Endothelial cell of umbilical vein (primary cell): ENCODE measurements at regions not wholly inside any gene's neighbourhood (a gene's known extent, or its start where the extent isn't known, plus 50 kb on each side); places are given as distances from the start of the nearest gene placed in this dataset.

Source experiments
- BruUV-seq: library from RNA; stranded (reverse); fragments of 400-500 nt; replicated peaks from 2 replicates; lab custom pipeline; 2021; lab: Mats Ljungman, UMichigan
- CTCF ChIA-PET: fragments of 300-600, 350-600 bp; sonication (Branson Sonifier 250); formaldehyde crosslinking; loops from one replicate; lab custom pipeline; 2021; ENCODE audit warnings: antibody characterized with exemption, inconsistent platforms; lab: Charles Lee
- POLR2A ChIA-PET: fragments of 300-600, 350-600 bp; sonication (Branson Sonifier 250); formaldehyde crosslinking; loops from one replicate; lab custom pipeline; 2021; ENCODE audit warnings: antibody characterized with exemption, inconsistent platforms; lab: Charles Lee
- DNase-seq: peaks from one replicate; pipeline ENCODE4 v3.0.0-alpha.2; 2011; ENCODE audit warnings: low read depth, low spot score
- FAIRE-seq: peaks from 2 replicates; lab custom pipeline; 2011; peaks lifted over from hg19 to GRCh38; lab: Jason Lieb, UNC
- H2AFZ ChIP-seq: 2 replicates; pipeline ENCODE4 v1.6.0; 2012; ENCODE audit warnings: low read depth, low read length, control low read depth, inconsistent platforms
- H3K27ac ChIP-seq: 2 replicates; pipeline ENCODE4 v1.5.1; 2011; ENCODE audit warnings: low read depth, mild to moderate bottlenecking, control low read depth, low read length, moderate library complexity; ENCODE audit not compliant: insufficient read depth
- H3K27me3 ChIP-seq, 2 experiments: 2 replicates each; pipeline versions ENCODE4 v1.6.0 to v1.6.1; 2011; ENCODE audit warnings: low read length in 2 of 2, mixed read lengths in 1 of 2; ENCODE audit not compliant: control insufficient read depth in 2 of 2, insufficient read depth in 2 of 2
- H3K36me3 ChIP-seq, 2 experiments: 2 replicates in 1 of 2; 3 replicates in 1 of 2; pipeline ENCODE4 v1.5.1; 2011; ENCODE audit warnings: low read length in 2 of 2, mild to moderate bottlenecking in 1 of 2, moderate library complexity in 1 of 2; ENCODE audit not compliant: control insufficient read depth in 2 of 2, insufficient read depth in 2 of 2; ENCODE audit errors: extremely low read depth in 1 of 2
- H3K4me1 ChIP-seq: 3 replicates; pipeline ENCODE4 v1.5.1; 2011; ENCODE audit warnings: mild to moderate bottlenecking, low read length; ENCODE audit not compliant: control insufficient read depth, insufficient read depth; ENCODE audit errors: extremely low read depth
- H3K4me2 ChIP-seq: 2 replicates; pipeline ENCODE4 v1.6.1; 2011; ENCODE audit warnings: low read length, control low read depth, mixed read lengths; ENCODE audit not compliant: insufficient read depth
- H3K4me3 ChIP-seq, 3 experiments: fragments of 200-600 bp in 1 of 3; sonication (generic), shearing (Covaris generic) in 1 of 3; replicated peaks in 1 of 3; 2 replicates each; pipeline ENCODE4 v1.5.1; 2011 to 2016; ENCODE audit warnings: control low read depth in 3 of 3, low read length in 3 of 3, mild to moderate bottlenecking in 2 of 3, inconsistent platforms in 1 of 3, low read depth in 1 of 3, moderate library complexity in 1 of 3; ENCODE audit not compliant: insufficient read depth in 1 of 3
- H3K79me2 ChIP-seq: 2 replicates; pipeline ENCODE4 v1.6.0; 2012; ENCODE audit warnings: low read length, inconsistent platforms; ENCODE audit not compliant: control insufficient read depth, insufficient read depth
- H3K9ac ChIP-seq: replicated peaks from 2 replicates; pipeline ENCODE3; 2011; ENCODE audit warnings: low read length, control low read depth; ENCODE audit not compliant: insufficient read depth; ENCODE audit errors: extremely low read depth
- H3K9me1 ChIP-seq: replicated peaks from 3 replicates; pipeline ENCODE4 v1.6.0; 2011; ENCODE audit warnings: mild to moderate bottlenecking, low read length; ENCODE audit not compliant: control insufficient read depth, insufficient read depth; ENCODE audit errors: extremely low read depth
- H3K9me3 ChIP-seq: replicated peaks from 2 replicates; pipeline ENCODE4 v1.5.1; 2012; ENCODE audit warnings: low read length, inconsistent platforms; ENCODE audit not compliant: control insufficient read depth, insufficient read depth
- H4K20me1 ChIP-seq: replicated peaks from 2 replicates; pipeline ENCODE3; 2011; ENCODE audit warnings: mild to moderate bottlenecking, low read length; ENCODE audit not compliant: control insufficient read depth, insufficient read depth; ENCODE audit errors: extremely low read depth
- CTCF ChIP-seq, 2 donors: IDR thresholded peaks; 1 replicate in 1 of 2; 2 replicates in 1 of 2; pipeline ENCODE4 v1.5.1; 2011; ENCODE audit warnings: low read length in 2 of 2, mild to moderate bottlenecking in 2 of 2, moderate library complexity in 2 of 2, control low read depth in 1 of 2, inconsistent platforms in 1 of 2, low read depth in 1 of 2; ENCODE audit not compliant: insufficient read depth in 1 of 2; ENCODE audit errors: extremely low read depth in 1 of 2
- EZH2 ChIP-seq: IDR thresholded peaks from 2 replicates; pipeline ENCODE4 v1.6.1; 2012; ENCODE audit warnings: borderline replicate concordance, low read depth, mild to moderate bottlenecking, moderate library complexity, low read length, inconsistent platforms; ENCODE audit not compliant: severe bottlenecking
- FOS ChIP-seq: IDR thresholded peaks from 2 replicates; pipeline ENCODE4 v1.6.1; 2011; ENCODE audit warnings: mild to moderate bottlenecking, low read length, moderate library complexity, borderline replicate concordance; ENCODE audit not compliant: insufficient read depth
- GATA2 ChIP-seq: IDR thresholded peaks from 2 replicates; pipeline ENCODE4 v1.7.0; 2011; ENCODE audit warnings: low read depth, mild to moderate bottlenecking, moderate library complexity, mixed read lengths, low read length; ENCODE audit not compliant: insufficient read length, insufficient read depth
- JUN ChIP-seq: IDR thresholded peaks from 2 replicates; pipeline ENCODE4 v1.6.1; 2011; ENCODE audit warnings: borderline replicate concordance, low read depth; ENCODE audit not compliant: insufficient read length, insufficient read depth
- MYC ChIP-seq: IDR thresholded peaks from one replicate; pipeline ENCODE4 v1.6.1; 2011; ENCODE audit warnings: mild to moderate bottlenecking, low read depth, low read length
- POLR2A ChIP-seq: IDR thresholded peaks from 2 replicates; pipeline ENCODE4 v1.6.1; 2012; ENCODE audit warnings: low read depth, mild to moderate bottlenecking, control low read depth, low read length
- POLR2AphosphoS5 ChIP-seq: IDR thresholded peaks from 2 replicates; pipeline ENCODE4 v1.6.1; 2012; ENCODE audit warnings: low read depth, mild to moderate bottlenecking, control low read depth, low read length, moderate library complexity; ENCODE audit not compliant: insufficient read depth
- dilution Hi-C: fragments of 300-500 bp; cut with MboI; formaldehyde crosslinking; loops from one replicate; pipeline ENCODE4 v1.15.0; 2019; ENCODE audit warnings: low sequenced_read_pairs; ENCODE audit not compliant: extremely low pct_ligation_motif_present
- intact Hi-C: fragments of 100-400 bp; cut with micrococcal nuclease; formaldehyde crosslinking; loops from one replicate; pipeline ENCODE4 v1.10.0; 2022
- TF ChIP-seq, protein P1 (sequence below): IDR thresholded peaks from 2 replicates; pipeline ENCODE4 v1.6.1; 2011; ENCODE audit not compliant: insufficient read depth, insufficient read length

DNA sequence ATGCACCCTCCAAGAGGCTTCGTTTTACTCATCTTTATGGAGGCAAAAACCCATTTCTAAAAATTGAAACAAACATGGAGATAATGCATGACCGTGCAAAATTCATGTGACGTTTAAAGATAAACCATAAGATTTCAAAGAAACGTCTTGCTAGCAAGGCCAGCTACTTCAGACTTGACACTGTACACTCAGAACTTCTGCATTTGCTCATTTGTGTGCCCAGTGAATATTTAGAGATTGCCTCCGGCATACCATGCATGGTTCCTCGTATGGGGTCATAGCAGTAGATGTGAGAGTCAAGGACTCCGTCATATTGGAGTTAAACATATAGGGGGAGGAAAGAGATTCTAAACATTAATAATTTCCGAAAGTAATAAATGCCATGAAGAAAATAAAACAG is 78.6 kb upstream of the NEURL1B start:
- dilution Hi-C loops (no loop called here), intact Hi-C loops (no loop called here)
- POLR2A ChIA-PET: no interaction called here
- no peak overlapping the region for H2AFZ ChIP-seq
- no peak overlapping the region for H3K4me3 ChIP-seq
- no peaks in the 10 kb centered on the region for H3K9me3 ChIP-seq
- FAIRE-seq (no peak), DNase-seq (no peak)
- H3K79me2 ChIP-seq: no peaks in the 10 kb centered on the region
- BruUV-seq: no TSS peak
- H3K27me3 ChIP-seq: peaks cover 0 to 3% of the 10 kb centered on the region in 2 experiments
- TF ChIP-seq, protein P1, sequence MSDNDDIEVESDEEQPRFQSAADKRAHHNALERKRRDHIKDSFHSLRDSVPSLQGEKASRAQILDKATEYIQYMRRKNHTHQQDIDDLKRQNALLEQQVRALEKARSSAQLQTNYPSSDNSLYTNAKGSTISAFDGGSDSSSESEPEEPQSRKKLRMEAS: no peak
- TF ChIP-seq FOS: no peak
- TF ChIP-seq JUN: no peak
- no peak for TF ChIP-seq POLR2A
- no peak for TF ChIP-seq GATA2
- TF ChIP-seq EZH2: no peak
- no peak for TF ChIP-seq MYC
- H3K9ac ChIP-seq: no peak overlapping the region
- H3K4me2 ChIP-seq: no peak overlapping the region
- no peaks in the 10 kb centered on the region for H4K20me1 ChIP-seq
- CTCF ChIA-PET: no interaction called here
- no peaks in the 10 kb centered on the region for H3K9me1 ChIP-seq
- no peaks in the 10 kb centered on the region for H3K4me1 ChIP-seq
- H3K36me3 ChIP-seq: no peaks in the 10 kb centered on the region
- H3K27ac ChIP-seq: no peak overlapping the region

GRCh38 chr5:172561151-172561550 is 79.9 kb upstream of the NEURL1B start:
- Histone ChIP-seq H3K9me3 (no peaks in the 10 kb centered on the region), H2AFZ (no peak overlapping the region), H3K4me3 (no peak overlapping the region), H3K27me3 (peaks cover 1 to 5% of the 10 kb centered on the region in 2 experiments), H3K4me2 (no peak overlapping the region), H3K79me2 (no peaks in the 10 kb centered on the region), H3K27ac (no peak overlapping the region), H3K9ac (no peak overlapping the region), H4K20me1 (no peaks in the 10 kb centered on the region), H3K36me3 (no peaks in the 10 kb centered on the region), H3K4me1 (no peaks in the 10 kb centered on the region), H3K9me1 (no peaks in the 10 kb centered on the region)
- ChIA-PET POLR2A (no interaction called here), CTCF (no interaction called here)
- no TSS peak for BruUV-seq
- TF ChIP-seq MYC (no peak), POLR2AphosphoS5 (no peak), FOS (no peak), CTCF (IDR thresholded peaks at IDR 0.05; ENCODE audit: extremely low read depth in 1 of 2, insufficient read depth in 1 of 2, low read depth in 1 of 2, low read length in 2 of 2) (no peak), GATA2 (no peak), EZH2 (no peak), POLR2A (no peak), JUN (no peak)
- TF ChIP-seq, protein P1: no peak
- dilution Hi-C loops: no loop called here
- no peak for FAIRE-seq
- intact Hi-C loops: no loop called here
- DNase-seq: no peak
